ENCODE measurements at regions not wholly inside any gene's neighbourhood (a gene's known extent, or its start where the extent isn't known, plus 50 kb on each side); places are given as distances from the start of the nearest gene placed in this dataset.

DNA sequence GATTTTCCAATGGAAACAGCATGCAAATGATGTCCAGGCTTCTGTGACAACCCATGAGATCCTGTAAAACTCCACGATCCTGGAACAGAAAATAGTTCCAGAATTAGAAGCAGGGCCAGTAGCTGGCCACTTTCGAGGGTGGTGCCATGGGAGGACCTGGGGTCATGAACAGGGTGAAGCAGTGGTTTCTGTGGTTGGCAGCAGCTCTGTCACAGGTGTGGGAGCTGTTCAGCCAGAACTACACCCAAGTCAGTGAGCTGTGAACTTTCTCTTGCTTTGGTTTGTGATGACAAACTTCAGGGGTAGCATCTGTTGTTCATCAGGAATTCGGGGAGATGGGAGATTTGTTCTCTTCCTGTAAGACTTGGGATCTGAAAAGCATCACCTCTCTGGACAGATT lies 314.4 kb upstream of the NT5C1B start:
- no peak for ATAC-seq

More for the DNA sequence above, 314.4 kb upstream of the NT5C1B start:
- WGBS (ENCODE audit: insufficient coverage, low coverage, missing lambda C conversion rate), result 7% methylated on average over 3 of the region's 3 CpGs
- no peak overlapping the region for H2AFZ ChIP-seq (ENCODE audit: low read depth, low read length)
- no peak overlapping the region for H3K4me3 ChIP-seq
- ChIA-PET POLR2A (no interaction called here), CTCF (ENCODE audit: low intra/inter-chr PET ratio) (no interaction called here)
- H3K9ac ChIP-seq (ENCODE audit: insufficient read depth in 1 of 2, low read depth in 2 of 2, low read length in 2 of 2), result no peak overlapping the region
- H4K20me1 ChIP-seq (replicated peaks; ENCODE audit: control insufficient read depth, insufficient read depth, low read length), result no peaks in the 10 kb centered on the region
- H3K36me3 ChIP-seq (ENCODE audit: control insufficient read depth, insufficient read depth, low read length), result no peaks in the 10 kb centered on the region
- H3K9me1 ChIP-seq (ENCODE audit: control insufficient read depth, insufficient read depth, low read length), result no peaks in the 10 kb centered on the region
- H3K4me2 ChIP-seq (ENCODE audit: insufficient read depth, low read length), result no peak overlapping the region
- TF ChIP-seq NFRKB (IDR thresholded peaks at IDR 0.05; ENCODE audit: low read depth), result no peak
- TF ChIP-seq ZNF57 (CRISPR knock-in tag; IDR thresholded peaks at IDR 0.05), result no peak
- TF ChIP-seq PHB (CRISPR knock-in tag; IDR thresholded peaks at IDR 0.05), result no peak
- TF ChIP-seq MCM7 (IDR thresholded peaks at IDR 0.05), result no peak
- no peak for TF ChIP-seq GABPA (tag; conservative IDR thresholded peaks at IDR 0.05; ENCODE audit: low read depth)
- no peak for TF ChIP-seq HLTF (IDR thresholded peaks at IDR 0.05)
- TF ChIP-seq PYGO2 (tag; IDR thresholded peaks at IDR 0.05), result no peak
- TF ChIP-seq RNF2 (IDR thresholded peaks at IDR 0.05), result no peak
- TF ChIP-seq ZNF354B (CRISPR knock-in tag; IDR thresholded peaks at IDR 0.05), result no peak
- TF ChIP-seq SMAD2 (IDR thresholded peaks at IDR 0.05; ENCODE audit: low read depth, low read length), result no peak
- no peak for TF ChIP-seq ESRRA (IDR thresholded peaks at IDR 0.05; ENCODE audit: borderline replicate concordance, low read depth)
- no peak for TF ChIP-seq BRD4 (IDR thresholded peaks at IDR 0.05)
- TF ChIP-seq, protein P1, sequence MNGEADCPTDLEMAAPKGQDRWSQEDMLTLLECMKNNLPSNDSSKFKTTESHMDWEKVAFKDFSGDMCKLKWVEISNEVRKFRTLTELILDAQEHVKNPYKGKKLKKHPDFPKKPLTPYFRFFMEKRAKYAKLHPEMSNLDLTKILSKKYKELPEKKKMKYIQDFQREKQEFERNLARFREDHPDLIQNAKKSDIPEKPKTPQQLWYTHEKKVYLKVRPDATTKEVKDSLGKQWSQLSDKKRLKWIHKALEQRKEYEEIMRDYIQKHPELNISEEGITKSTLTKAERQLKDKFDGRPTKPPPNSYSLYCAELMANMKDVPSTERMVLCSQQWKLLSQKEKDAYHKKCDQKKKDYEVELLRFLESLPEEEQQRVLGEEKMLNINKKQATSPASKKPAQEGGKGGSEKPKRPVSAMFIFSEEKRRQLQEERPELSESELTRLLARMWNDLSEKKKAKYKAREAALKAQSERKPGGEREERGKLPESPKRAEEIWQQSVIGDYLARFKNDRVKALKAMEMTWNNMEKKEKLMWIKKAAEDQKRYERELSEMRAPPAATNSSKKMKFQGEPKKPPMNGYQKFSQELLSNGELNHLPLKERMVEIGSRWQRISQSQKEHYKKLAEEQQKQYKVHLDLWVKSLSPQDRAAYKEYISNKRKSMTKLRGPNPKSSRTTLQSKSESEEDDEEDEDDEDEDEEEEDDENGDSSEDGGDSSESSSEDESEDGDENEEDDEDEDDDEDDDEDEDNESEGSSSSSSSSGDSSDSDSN (IDR thresholded peaks at IDR 0.05; ENCODE audit: borderline replicate concordance in 1 of 2, low read depth in 2 of 2, low read length in 2 of 2), result no peak
- FAIRE-seq (no peak), DNase-seq (ENCODE audit: extremely low read depth in 1 of 4, low spot score in 3 of 4) (no peak)
- BruUV-seq (replicated peaks), result no TSS peak
- intact Hi-C loops (cut with micrococcal nuclease) (no loop called here), in situ Hi-C loops (cut with MboI) (no loop called here)
- no peaks in the 10 kb centered on the region for H3K79me2 ChIP-seq (ENCODE audit: control insufficient read depth, insufficient read depth, low read length)
- H3K4me1 ChIP-seq (replicated peaks in 1 of 2; ENCODE audit: control insufficient read depth in 2 of 2, insufficient read depth in 2 of 2, low read length in 2 of 2), result no peaks in the 10 kb centered on the region
- H3K9me3 ChIP-seq (replicated peaks; ENCODE audit: control insufficient read depth, insufficient read depth, low read depth, low read length), result no peaks in the 10 kb centered on the region
- no peak overlapping the region for H3K27ac ChIP-seq (ENCODE audit: extremely low read depth, low read depth, low read length)
- no peaks in the 10 kb centered on the region for H3K27me3 ChIP-seq (ENCODE audit: control insufficient read depth in 2 of 2, insufficient read depth in 2 of 2, low read length in 2 of 2)
